H9 (cell line): ENCODE measurements at regions not wholly inside any gene's neighbourhood (a gene's known extent, or its start where the extent isn't known, plus 50 kb on each side); places are given as distances from the start of the nearest gene placed in this dataset.

Experiments
- DNase-seq: peaks from one replicate; pipeline ENCODE4 v3.0.0-alpha.2; 2017
- H2AFZ ChIP-seq: one replicate; pipeline ENCODE4 v1.6.1; 2013; ENCODE audit warnings: mild to moderate bottlenecking, low read length, control low read depth, moderate library complexity
- H2AK5ac ChIP-seq: 2 replicates; pipeline ENCODE4 v1.6.1; 2013; ENCODE audit warnings: low read length, control low read depth, mixed read lengths; ENCODE audit not compliant: insufficient read length
- H2BK120ac ChIP-seq: one replicate; pipeline ENCODE4 v1.6.1; 2013; ENCODE audit warnings: low read depth, mild to moderate bottlenecking, low read length, control low read depth, inconsistent platforms; ENCODE audit not compliant: poor library complexity, severe bottlenecking
- H2BK12ac ChIP-seq: 2 replicates; pipeline ENCODE4 v1.6.1; 2013; ENCODE audit warnings: low read length, control low read depth, mixed read lengths, low read depth; ENCODE audit not compliant: insufficient read length
- H2BK15ac ChIP-seq: 2 replicates; pipeline ENCODE4 v1.6.1; 2013; ENCODE audit warnings: low read depth, low read length, control low read depth
- H2BK20ac ChIP-seq: one replicate; pipeline ENCODE4 v1.6.1; 2013; ENCODE audit warnings: low read depth, mild to moderate bottlenecking, low read length, control low read depth, inconsistent platforms; ENCODE audit not compliant: poor library complexity, severe bottlenecking
- H2BK5ac ChIP-seq: 2 replicates; pipeline ENCODE4 v1.6.1; 2013; ENCODE audit warnings: low read length, control low read depth, mixed read lengths; ENCODE audit not compliant: insufficient read length
- H3K14ac ChIP-seq: 2 replicates; pipeline ENCODE4 v1.6.1; 2013; ENCODE audit warnings: low read length, control low read depth; ENCODE audit not compliant: insufficient read depth
- H3K18ac ChIP-seq: 2 replicates; pipeline ENCODE4 v1.6.1; 2013; ENCODE audit warnings: low read depth, mild to moderate bottlenecking, mixed read lengths, low read length, control low read depth; ENCODE audit not compliant: insufficient read length
- H3K23ac ChIP-seq: 2 replicates; pipeline ENCODE4 v1.6.1; 2013; ENCODE audit warnings: low read length, control low read depth, mixed read lengths, low read depth; ENCODE audit not compliant: insufficient read length
- H3K23me2 ChIP-seq: 2 replicates; pipeline ENCODE4 v1.6.1; 2013; ENCODE audit warnings: low read depth, mild to moderate bottlenecking, mixed read lengths, low read length, control low read depth; ENCODE audit not compliant: insufficient read length, poor library complexity, severe bottlenecking
- H3K27ac ChIP-seq: 2 replicates; pipeline ENCODE4 v1.5.1; 2013; ENCODE audit warnings: low read length, control low read depth, mixed read lengths, low read depth; ENCODE audit not compliant: insufficient read length
- H3K27me3 ChIP-seq: 2 replicates; pipeline ENCODE4 v1.6.1; 2013; ENCODE audit warnings: low read length, control low read depth, inconsistent platforms; ENCODE audit not compliant: insufficient read depth
- H3K4ac ChIP-seq: 2 replicates; pipeline ENCODE4 v1.6.1; 2013; ENCODE audit warnings: low read depth, mild to moderate bottlenecking, control low read depth, inconsistent platforms, low read length, moderate library complexity
- H3K4me1 ChIP-seq: 2 replicates; pipeline ENCODE4 v1.6.1; 2013; ENCODE audit warnings: low read length, control low read depth, inconsistent platforms; ENCODE audit not compliant: insufficient read depth
- H3K4me2 ChIP-seq: 2 replicates; pipeline ENCODE4 v1.6.1; 2013; ENCODE audit warnings: low read length, control low read depth, mixed read lengths; ENCODE audit not compliant: insufficient read length, insufficient read depth
- H3K56ac ChIP-seq: 2 replicates; pipeline ENCODE4 v1.6.1; 2013; ENCODE audit warnings: low read depth, mild to moderate bottlenecking, mixed read lengths, low read length, control low read depth; ENCODE audit not compliant: insufficient read length
- H3K79me1 ChIP-seq: 2 replicates; pipeline ENCODE4 v1.6.1; 2013; ENCODE audit warnings: low read depth, mild to moderate bottlenecking, moderate library complexity, low read length, control low read depth, inconsistent platforms; ENCODE audit not compliant: insufficient read depth, poor library complexity, severe bottlenecking
- H3K79me2 ChIP-seq: 2 replicates; pipeline ENCODE4 v1.6.1; 2013; ENCODE audit warnings: low read length, control low read depth, inconsistent platforms; ENCODE audit not compliant: insufficient read depth
- H3K9ac ChIP-seq: 2 replicates; pipeline ENCODE4 v1.6.1; 2013; ENCODE audit warnings: low read length, control low read depth, mixed read lengths; ENCODE audit not compliant: insufficient read length; ENCODE audit errors: extremely low read depth
- H3K9me3 ChIP-seq: one replicate; pipeline ENCODE4 v1.6.1; 2013; ENCODE audit warnings: low read depth, low read length, inconsistent platforms; ENCODE audit not compliant: control insufficient read depth
- H3T11ph ChIP-seq: one replicate; pipeline ENCODE4 v1.6.1; 2013; ENCODE audit warnings: mild to moderate bottlenecking, low read length, control low read depth, inconsistent platforms
- H4K20me1 ChIP-seq: one replicate; pipeline ENCODE4 v1.6.1; 2013; ENCODE audit not compliant: control insufficient read depth, insufficient read length, insufficient read depth
- H4K5ac ChIP-seq: 2 replicates; pipeline ENCODE4 v1.6.1; 2013; ENCODE audit warnings: low read depth, mild to moderate bottlenecking, mixed read lengths, low read length, control low read depth; ENCODE audit not compliant: insufficient read length
- H4K8ac ChIP-seq: replicated peaks from 2 replicates; pipeline ENCODE4 v1.6.1; 2013; ENCODE audit warnings: low read length, control low read depth, mixed read lengths, low read depth; ENCODE audit not compliant: insufficient read length
- H4K91ac ChIP-seq: 2 replicates; pipeline ENCODE4 v1.6.1; 2013; ENCODE audit warnings: low read depth, mild to moderate bottlenecking, moderate library complexity, mixed read lengths, low read length, control low read depth; ENCODE audit not compliant: insufficient read length
- H3K27ac Mint-ChIP-seq, 3 experiments: 2 replicates in 2 of 3; 3 replicates in 1 of 3; pipeline ENCODE4 v1.8.0; 2020 to 2021; ENCODE audit warnings: mixed read lengths in 3 of 3, mild to moderate bottlenecking in 1 of 3, moderate library complexity in 1 of 3
- H3K27me3 Mint-ChIP-seq: 2 replicates; pipeline ENCODE4 v1.8.0; 2021; ENCODE audit warnings: low read depth, mild to moderate bottlenecking, moderate library complexity, mixed read lengths
- H3K36me3 Mint-ChIP-seq, 3 experiments: 2 replicates in 2 of 3; 3 replicates in 1 of 3; pipeline ENCODE4 v1.8.0; 2020 to 2021; ENCODE audit warnings: low read depth in 3 of 3, mixed read lengths in 3 of 3; ENCODE audit not compliant: insufficient read depth in 1 of 3
- H3K4me1 Mint-ChIP-seq, 2 experiments: 2 replicates each; pipeline ENCODE4 v1.8.0; 2020; ENCODE audit warnings: mixed read lengths in 2 of 2
- H3K4me3 Mint-ChIP-seq, 2 experiments: 2 replicates in 1 of 2; 3 replicates in 1 of 2; pipeline ENCODE4 v1.8.0; 2020 to 2021; ENCODE audit warnings: mild to moderate bottlenecking in 2 of 2, mixed read lengths in 2 of 2, moderate library complexity in 1 of 2
- H3K9me3 Mint-ChIP-seq, 2 experiments: 2 replicates in 1 of 2; 3 replicates in 1 of 2; pipeline ENCODE4 v1.8.0; 2020; ENCODE audit warnings: mild to moderate bottlenecking in 2 of 2, mixed read lengths in 2 of 2, moderate library complexity in 1 of 2
- WGBS: extraction: QIAGEN DNeasy Blood & Tissue Kit; methylation state at CpG from one replicate; pipeline ENCODE4 v1.1.7; 2013; ENCODE audit warnings: missing lambda C conversion rate, low lambda C conversion rate, mixed read lengths; ENCODE audit not compliant: insufficient read length; ENCODE audit errors: extremely low coverage; 5-methylcytosine and 5-hydroxymethylcytosine counted together
- TF ChIP-seq, protein P1 (sequence below): fragments of 200-600 bp; sonication (generic); conservative IDR thresholded peaks from 3 replicates; pipeline ENCODE4 v1.8.0; 2021; ENCODE audit warnings: antibody characterized with exemption, mild to moderate bottlenecking

GRCh38 chr12:19688532-19688931, 249.2 kb downstream of the AEBP2 start:
- Histone ChIP-seq H2BK5ac (no peak overlapping the region), H3K23ac (no peak overlapping the region), H3K4me2 (no peak overlapping the region), H3K4ac (no peak overlapping the region), H3K27me3 (no peaks in the 10 kb centered on the region), H2BK120ac (no peak overlapping the region), H3K56ac (no peak overlapping the region), H2AK5ac (no peak overlapping the region), H4K91ac (no peak overlapping the region), H2BK15ac (no peak overlapping the region), H3K27ac (no peak overlapping the region), H3T11ph (no peak overlapping the region), H4K5ac (no peak overlapping the region), H4K8ac (no peak overlapping the region), H3K9ac (no peak overlapping the region), H2AFZ (no peak overlapping the region), H2BK20ac (no peak overlapping the region), H3K14ac (no peak overlapping the region), H3K4me1 (no peaks in the 10 kb centered on the region), H3K23me2 (no peaks in the 10 kb centered on the region), H3K18ac (no peak overlapping the region), H2BK12ac (no peak overlapping the region), H4K20me1 (no peaks in the 10 kb centered on the region), H3K79me1 (no peaks in the 10 kb centered on the region), H3K9me3 (no peaks in the 10 kb centered on the region), H3K79me2 (no peaks in the 10 kb centered on the region)
- no peaks in the 10 kb centered on the region for H3K9me3 Mint-ChIP-seq
- DNase-seq = no peak
- WGBS = no CpG with 5 or more reads among the region's 1 CpG
- no peaks in the 10 kb centered on the region for H3K4me1 Mint-ChIP-seq
- no peaks in the 10 kb centered on the region for H3K36me3 Mint-ChIP-seq
- TF ChIP-seq, protein P1, sequence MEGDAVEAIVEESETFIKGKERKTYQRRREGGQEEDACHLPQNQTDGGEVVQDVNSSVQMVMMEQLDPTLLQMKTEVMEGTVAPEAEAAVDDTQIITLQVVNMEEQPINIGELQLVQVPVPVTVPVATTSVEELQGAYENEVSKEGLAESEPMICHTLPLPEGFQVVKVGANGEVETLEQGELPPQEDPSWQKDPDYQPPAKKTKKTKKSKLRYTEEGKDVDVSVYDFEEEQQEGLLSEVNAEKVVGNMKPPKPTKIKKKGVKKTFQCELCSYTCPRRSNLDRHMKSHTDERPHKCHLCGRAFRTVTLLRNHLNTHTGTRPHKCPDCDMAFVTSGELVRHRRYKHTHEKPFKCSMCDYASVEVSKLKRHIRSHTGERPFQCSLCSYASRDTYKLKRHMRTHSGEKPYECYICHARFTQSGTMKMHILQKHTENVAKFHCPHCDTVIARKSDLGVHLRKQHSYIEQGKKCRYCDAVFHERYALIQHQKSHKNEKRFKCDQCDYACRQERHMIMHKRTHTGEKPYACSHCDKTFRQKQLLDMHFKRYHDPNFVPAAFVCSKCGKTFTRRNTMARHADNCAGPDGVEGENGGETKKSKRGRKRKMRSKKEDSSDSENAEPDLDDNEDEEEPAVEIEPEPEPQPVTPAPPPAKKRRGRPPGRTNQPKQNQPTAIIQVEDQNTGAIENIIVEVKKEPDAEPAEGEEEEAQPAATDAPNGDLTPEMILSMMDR = no peak
- H3K4me3 Mint-ChIP-seq = no peak overlapping the region
- no peak overlapping the region for H3K27ac Mint-ChIP-seq
- no peaks in the 10 kb centered on the region for H3K27me3 Mint-ChIP-seq
